HG03432 (cell line): ENCODE measurements at regions not wholly inside any gene's neighbourhood (a gene's known extent, or its start where the extent isn't known, plus 50 kb on each side); places are given as distances from the start of the nearest gene placed in this dataset.
"Not testable (repeated sequence)": the region's sequence is repeated elsewhere in the genome, so short reads cannot be mapped to it uniquely, and the experiment has no call there.

Source experiments
- ATAC-seq: cut with Tn5 transposase; IDR thresholded peaks from one replicate; pipeline ENCODE4 v1.9.1; 2021; ENCODE audit warnings: mild to moderate bottlenecking, moderate library complexity; ENCODE audit not compliant: unreplicated experiment

- no peak for ATAC-seq
Observed at GRCh38 chr9:15047028-15047551, 136.9 kb upstream of the FREM1 start.

GRCh38 chr9:15033316-15033715 is 123.1 kb upstream of the FREM1 start:
- ATAC-seq, result no peak

GRCh38 chr9:15032860-15033259 is 122.6 kb upstream of the FREM1 start:
- no peak for ATAC-seq

- no peak for ATAC-seq
Observed at GRCh38 chr9:15021146-15021545, 110.9 kb upstream of the FREM1 start.

GRCh38 chr9:15018096-15018637 is 107.9 kb upstream of the FREM1 start:
- no peak for ATAC-seq

- no peak for ATAC-seq
Observed at GRCh38 chr9:15010581-15010980, 100.4 kb upstream of the FREM1 start.

- no peak for ATAC-seq
Observed at GRCh38 chr9:15007698-15008097, 97.5 kb upstream of the FREM1 start.

- no peak for ATAC-seq
Observed at GRCh38 chr9:14994738-14995137, 84.5 kb upstream of the FREM1 start.

- no peak for ATAC-seq
Observed at GRCh38 chr9:14993901-14994554, 83.8 kb upstream of the FREM1 start.

- ATAC-seq, result no peak
Observed at GRCh38 chr9:14993061-14993800, 83.0 kb upstream of the FREM1 start.

- no peak for ATAC-seq
Observed at GRCh38 chr9:14992516-14992915, 82.3 kb upstream of the FREM1 start.

GRCh38 chr9:14992081-14992480 is 81.9 kb upstream of the FREM1 start:
- no peak for ATAC-seq

- not testable (repeated sequence) for ATAC-seq
Observed at GRCh38 chr9:14990647-14991046, 80.4 kb upstream of the FREM1 start.

GRCh38 chr9:14989811-14990210 is 79.6 kb upstream of the FREM1 start:
- ATAC-seq, result no peak

GRCh38 chr9:14989336-14989735 is 79.1 kb upstream of the FREM1 start:
- ATAC-seq, result not testable (repeated sequence)

GRCh38 chr9:14987858-14988257 is 77.6 kb upstream of the FREM1 start:
- no peak for ATAC-seq

GRCh38 chr9:14985419-14985818 is 75.2 kb upstream of the FREM1 start:
- no peak for ATAC-seq

- no peak for ATAC-seq
Observed at GRCh38 chr9:14983599-14983998, 73.4 kb upstream of the FREM1 start.

GRCh38 chr9:14981291-14981950 is 71.2 kb upstream of the FREM1 start:
- no peak for ATAC-seq

- no peak for ATAC-seq
Observed at GRCh38 chr9:14978022-14979000, 68.1 kb upstream of the FREM1 start.
